ELR (cell line): ENCODE measurements at regions not wholly inside any gene's neighbourhood (a gene's known extent, or its start where the extent isn't known, plus 50 kb on each side); places are given as distances from the start of the nearest gene placed in this dataset.

Source experiments
- DNase-seq: peaks from one replicate; pipeline ENCODE4 v3.0.0-alpha.2; 2015; ENCODE audit warnings: low read depth

DNA sequence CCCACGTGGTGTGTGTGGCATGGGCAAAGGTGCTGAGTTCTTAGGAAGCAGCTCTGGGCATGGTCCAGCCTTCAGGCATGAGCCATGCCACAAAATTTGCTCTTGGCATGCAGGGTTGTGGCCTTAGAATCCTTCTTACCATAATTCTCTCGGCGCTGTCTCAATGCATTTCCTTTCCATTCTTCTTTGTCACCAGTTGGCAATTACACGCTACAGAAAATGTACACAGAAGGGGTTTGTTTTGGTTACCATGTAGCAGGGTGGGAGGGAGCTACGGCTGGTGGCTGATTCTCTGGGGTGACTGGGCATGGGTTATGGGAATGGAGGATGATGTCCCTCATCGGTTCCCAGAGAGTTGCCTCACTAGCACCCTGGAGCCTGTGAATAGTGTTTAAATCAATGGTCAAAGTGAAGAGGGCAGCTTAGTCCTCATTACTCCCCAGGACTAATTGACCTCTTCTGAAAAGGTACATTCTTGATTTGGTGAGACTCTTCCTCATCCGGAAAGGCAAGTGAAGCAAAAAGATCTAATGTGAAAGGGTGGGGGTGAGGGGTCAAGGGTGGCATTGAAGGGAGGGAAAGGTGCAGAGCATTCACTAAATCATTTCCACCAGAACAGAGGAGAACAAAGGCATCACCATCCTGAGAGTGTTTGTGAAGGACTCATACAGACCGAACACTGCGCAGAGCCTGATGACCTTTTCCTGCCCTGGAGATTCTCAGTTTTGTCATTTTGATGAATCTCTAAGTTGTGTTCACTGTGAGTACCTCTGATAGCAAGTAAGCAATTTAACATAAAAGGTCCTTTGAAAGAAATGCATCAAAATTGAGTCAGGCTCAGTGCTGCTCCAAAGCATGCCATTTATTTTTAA, 199.8 kb upstream of the SFRP2 start:
- DNase-seq = no peak

DNA sequence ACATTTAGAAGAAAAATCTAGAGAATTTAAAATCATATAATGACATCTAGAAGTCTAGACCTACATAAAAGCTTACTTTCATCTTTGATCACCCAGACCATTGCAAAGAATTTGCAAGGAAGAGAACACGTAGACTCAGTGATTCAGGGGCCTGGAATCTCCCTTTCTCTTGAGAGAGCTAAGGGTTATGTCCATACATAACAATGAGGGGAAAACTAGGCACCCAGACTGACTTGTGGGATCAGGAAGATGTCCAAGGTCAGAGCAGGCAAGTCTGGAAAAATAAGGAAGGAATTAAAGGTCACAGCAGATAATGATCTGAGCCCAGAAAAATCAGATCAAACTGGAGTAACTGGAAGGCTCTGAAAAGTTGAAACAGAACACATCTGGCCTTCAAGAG, 198.4 kb upstream of the SFRP2 start:
- DNase-seq = peak; percentile 8

DNA sequence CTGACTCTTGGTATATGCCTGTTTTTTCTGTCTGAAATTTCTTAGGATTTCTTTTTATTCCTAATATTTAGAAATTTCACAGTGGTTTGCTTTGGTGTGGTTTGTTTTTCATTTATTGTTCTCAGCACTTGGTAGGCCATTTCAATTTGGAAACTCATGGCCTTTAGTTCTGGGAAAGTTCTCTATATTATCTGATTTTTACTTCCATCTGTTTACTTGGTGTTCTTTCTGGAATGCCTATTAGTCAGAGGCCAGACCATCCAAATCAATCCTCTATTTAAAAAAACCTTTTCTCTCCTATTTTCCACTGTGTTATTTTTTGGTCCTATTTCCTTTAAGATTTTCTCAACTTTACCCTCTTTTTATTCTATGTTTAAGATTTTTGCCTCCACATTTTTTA, 188.1 kb upstream of the SFRP2 start:
- DNase-seq = no peak

DNA sequence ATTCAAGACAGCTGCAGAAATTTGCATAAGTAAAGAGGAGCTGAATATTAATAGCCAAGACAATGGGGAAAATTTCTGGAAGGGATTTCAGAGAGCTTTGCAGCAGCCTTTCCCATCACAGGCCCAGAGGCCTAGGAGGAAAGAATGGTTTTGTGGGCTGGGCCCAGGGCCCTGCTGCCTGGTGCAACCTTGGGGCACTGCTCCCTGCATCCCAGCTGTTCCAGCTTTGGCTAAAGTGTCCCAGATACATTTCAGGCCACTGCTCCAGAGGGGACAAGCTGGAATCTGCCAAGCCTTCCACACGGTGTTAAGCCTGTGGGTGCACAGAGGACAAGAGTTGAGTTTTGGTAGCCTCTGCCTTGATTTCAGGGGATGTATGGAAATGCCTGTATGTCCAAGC, 185.6 kb upstream of the SFRP2 start:
- DNase-seq = no peak

DNA sequence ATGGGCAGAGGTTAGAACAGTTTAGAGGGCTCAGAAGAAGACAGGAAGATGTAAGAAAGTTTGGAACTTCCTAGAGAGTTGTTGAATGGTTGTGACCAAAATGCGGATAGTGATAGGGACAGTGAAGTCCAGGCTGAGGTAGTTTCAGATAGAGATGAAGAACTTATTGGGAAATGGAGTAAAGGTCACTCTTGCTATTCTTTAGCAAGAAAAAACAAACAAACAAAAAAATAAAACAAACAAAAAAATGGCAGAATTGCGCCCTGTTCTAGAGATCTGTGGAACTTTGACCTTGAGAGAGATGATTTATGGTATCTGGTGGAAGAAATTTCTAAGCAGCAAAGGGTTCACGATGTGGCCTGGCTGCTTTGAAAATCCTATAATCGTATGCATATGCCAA, 185.1 kb upstream of the SFRP2 start:
- DNase-seq = no peak

DNA sequence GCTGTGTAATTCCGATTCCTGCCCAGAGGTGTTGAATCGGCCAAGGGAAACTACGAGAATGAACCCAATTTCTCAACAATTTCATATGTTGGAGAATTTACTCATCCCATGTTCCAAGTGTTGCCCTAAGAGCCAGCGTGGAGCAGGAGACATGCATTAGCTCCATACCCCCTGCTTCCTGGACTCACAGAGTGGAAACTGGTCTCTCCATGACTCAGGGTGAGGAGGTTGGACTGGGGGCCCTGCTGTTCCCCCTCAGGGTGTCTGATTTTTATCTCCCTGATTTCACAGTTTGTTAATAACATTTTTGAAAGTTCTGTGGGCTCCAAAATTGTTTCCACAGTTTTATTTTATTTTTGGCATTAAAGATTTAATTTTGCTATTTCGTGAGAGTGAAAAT, 183.0 kb upstream of the SFRP2 start:
- DNase-seq = no peak

DNA sequence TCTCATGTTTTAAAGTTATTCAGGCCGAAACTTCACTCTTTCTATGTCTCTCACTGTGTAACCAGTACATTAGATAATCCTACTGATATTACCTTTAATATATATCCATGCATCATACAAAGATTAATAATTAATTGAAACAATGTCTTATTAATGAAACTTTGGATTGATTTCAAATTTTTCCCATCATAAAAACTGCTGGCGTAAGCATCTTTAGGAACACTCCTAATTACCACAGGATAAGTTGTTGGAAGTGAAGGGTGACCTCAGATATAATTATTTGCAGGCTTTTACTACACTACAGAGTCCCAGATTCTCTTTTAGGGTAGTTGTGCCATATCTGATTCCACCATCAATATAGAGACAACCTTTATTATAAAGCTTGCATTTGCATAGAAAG, 181.3 kb upstream of the SFRP2 start:
- DNase-seq = no peak

DNA sequence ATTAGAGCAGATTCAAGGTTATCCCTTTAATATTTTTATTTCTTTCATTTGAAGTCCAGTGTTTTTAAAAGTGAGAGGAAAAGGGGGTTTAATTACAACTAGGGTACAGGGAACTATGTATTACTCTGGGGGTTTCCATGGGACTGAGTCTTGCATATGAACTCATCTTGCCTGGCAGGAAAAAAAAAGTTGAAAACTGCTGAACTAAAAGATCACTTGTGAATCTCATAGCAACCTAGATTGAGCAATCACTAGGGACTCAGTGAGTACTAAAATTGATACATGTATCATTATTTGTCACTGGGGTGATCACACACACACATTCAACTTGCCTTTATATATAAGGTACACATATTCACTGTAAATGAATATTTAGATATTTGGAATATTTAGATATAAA, 180.7 kb upstream of the SFRP2 start:
- no peak for DNase-seq

DNA sequence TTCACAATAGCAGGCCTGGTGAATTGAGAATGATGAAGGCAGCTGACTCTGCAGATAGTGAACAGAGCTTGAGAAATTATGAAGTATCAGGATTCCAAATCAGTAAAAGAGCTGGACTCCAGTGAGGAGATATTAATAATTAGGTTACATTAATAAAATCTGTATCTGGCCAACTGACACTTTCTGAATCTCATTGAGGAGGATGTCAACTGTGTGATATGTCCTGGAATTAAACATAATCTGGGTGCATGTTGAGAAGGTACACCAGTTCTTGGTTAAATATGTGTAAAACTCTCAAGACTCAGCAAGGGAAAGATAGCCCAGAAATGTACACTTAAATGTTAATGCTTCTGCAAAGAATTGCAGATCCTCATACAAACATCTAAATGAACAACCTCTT, 177.8 kb upstream of the SFRP2 start:
- no peak for DNase-seq

DNA sequence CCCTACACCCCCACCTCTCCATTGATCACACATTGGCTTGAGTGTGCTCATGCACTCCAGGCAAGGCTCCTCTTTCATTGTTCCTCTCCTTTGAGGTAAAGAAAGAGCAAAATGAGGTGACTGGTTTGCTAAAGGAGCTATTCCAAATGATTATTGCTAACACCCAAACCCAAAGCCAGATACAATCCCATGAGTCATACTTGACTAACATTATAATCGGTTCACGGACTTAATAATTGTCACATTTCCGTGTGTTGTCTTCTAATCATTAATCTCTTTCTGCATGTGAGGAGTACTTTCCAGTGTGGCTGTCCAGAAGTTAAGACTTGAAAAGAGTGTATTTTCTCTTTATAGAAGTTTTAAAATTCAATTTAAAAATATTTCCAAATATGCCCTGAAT, 174.3 kb upstream of the SFRP2 start:
- DNase-seq = no peak

DNA sequence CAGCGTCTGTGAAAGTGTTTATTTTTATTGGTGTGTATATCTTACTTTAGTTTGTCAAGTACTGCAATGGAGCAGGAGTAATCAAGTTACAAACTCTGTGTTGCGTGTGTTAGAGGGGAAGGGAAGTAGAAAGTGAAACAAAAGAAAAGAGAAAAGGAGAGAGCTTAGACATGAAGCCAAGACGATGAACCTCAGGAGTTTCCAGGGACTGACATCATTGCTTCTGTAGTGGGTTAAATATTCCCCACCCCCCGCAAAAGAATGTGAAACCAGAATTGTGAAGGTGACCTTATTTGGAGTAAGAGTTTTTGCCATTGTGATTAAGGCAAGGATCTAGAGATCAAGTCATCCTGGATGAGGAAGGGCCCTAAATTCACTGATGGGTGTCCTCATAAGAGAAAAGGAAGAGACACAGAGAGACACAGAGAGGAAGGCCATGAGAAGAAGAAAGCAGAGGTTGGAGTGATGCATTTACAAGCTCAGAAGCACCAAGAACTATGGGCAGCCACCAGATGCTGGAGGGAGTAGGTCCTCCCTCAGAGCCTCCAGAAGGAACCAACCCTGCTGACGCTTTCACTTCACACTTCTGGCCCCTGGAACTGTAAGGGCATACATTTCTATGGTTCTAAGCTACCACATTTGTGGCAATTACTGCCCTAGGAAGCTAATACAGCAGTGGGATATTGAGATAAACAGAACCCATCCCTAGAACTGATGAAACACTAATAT, 173.6 kb upstream of the SFRP2 start:
- no peak for DNase-seq

DNA sequence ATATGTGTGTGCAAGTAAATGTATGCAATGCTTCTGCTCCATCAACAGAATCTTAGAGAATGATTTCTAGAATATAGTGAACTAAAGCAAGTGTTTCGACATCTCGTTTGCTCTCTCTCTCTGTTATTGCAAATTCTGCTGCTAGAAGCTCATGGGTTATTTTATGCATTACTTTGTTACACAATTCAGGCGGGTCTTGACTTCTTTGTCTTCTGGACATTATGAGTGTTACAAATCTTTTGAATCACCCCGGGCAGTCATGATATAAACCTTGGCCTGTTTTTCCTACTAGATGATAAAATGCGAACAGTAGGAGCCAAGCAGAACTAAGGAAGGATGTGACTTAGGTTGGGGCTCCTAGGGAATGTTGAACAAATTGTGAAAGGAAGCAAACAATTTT, 166.4 kb upstream of the SFRP2 start:
- no peak for DNase-seq

DNA sequence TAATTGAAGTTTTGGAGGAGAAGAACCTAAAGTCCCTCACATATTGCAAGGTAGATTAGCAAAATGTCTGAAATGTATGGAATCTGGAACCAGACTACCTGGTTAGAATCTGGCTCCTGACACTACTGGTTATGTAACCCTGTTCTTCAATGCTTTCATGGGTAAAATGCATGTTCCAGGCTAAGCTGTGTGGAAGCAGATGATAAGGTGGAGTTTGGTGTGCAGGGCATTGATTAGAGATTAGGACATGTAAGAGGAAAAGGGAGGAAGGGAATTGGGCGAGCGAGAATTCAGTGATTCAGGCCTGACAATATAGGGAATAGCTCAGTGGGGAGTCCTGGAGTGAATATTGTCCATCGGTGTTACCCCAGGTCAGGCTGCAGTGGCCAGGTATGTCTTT, 165.8 kb upstream of the SFRP2 start:
- DNase-seq = no peak

DNA sequence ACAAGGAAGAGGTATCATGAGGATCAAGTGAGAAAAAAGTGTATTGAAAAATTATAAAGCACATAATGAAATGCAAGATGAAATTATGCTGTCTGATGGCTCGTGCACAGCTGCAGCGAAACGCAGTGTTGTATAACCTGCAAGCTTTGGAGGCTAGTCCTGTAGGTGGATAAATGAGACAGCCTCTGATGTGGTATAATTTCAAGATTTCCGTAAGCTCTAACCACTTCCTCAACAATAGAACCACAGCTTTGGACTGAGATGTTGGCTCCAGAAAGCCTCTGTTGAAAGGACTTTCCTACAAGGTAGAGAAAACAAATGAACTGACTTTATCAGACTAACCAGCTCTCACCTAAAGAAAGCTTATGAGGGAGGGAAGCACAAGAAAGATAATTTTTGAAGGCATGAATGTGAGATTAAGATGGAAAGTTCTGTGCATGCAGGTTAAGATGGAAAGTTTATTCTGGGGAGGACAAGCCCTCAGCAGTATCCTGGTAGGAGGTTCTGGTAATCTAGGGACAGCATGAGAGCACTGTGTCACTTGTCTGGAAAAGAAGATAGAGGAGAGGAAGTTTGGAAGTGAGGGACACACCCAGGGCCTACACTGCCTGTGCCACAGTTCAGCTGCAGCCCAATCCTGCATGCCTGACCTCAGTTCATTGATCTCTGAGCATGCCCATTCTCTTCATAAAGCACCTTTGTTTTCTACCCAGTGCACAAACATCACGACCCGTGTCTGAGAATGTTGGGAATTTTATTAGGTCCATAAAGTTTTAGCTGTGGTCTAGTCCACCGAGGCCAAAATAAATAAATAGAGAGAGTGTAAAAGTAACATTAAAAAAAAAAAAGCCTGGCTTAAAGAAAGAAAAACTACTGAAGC, 161.5 kb upstream of the SFRP2 start:
- DNase-seq = no peak

DNA sequence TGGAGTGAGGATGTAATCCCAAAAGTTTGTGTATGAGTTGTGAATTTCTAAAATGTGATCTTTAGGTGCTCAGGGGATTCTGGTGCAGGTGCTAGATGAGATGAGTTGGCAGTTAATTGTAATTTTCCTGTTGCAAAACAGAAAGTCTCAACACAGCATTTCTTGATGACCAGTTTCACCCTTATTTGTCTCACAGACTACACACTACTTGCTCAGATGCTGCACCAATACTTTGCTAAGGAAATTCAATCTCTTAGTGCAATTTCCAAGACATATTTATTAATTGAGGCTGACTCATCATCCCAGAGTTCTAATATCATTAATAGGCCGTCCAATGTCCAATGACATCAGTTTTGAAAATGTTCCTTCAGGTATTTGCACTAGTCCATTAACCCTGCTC, 159.2 kb upstream of the SFRP2 start:
- DNase-seq = no peak

DNA sequence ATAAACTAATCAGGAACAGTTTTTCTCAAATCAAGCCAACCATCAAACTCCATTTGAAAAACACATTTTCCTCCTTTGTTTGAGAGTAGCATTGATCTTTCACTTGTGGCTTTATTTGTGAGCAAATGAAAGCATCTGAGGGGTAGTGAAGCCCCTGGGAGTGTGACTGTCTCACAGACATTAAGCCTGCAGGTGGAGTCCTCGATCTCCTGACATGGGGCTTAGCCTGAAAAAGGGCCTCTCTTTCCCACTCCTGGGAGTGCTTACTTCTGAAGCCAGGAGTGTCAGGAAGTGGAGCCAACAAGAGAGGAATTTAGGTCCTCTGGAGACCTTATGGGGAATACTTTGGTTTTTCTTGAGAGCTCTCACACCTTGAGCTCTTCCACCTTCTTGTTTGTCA, 158.2 kb upstream of the SFRP2 start:
- no peak for DNase-seq

DNA sequence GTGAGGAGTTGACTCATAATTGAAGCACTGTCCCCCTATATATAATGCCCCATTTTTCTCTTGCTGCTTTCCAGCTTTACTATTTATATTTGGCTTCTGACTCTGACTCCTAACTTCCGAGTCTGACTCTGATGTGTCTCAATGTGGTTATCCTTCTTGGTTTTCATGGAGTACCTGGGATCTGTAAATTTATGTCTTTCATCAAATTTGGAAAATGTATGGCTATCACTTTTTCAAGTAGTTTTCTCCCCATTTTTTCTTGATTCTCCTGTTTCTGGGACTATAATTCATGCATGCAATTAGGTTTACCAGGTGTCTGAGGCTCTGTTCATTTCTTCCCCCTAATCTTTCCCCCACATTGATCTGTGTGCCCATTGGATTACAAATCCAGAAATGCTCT, 156.8 kb upstream of the SFRP2 start:
- no peak for DNase-seq

DNA sequence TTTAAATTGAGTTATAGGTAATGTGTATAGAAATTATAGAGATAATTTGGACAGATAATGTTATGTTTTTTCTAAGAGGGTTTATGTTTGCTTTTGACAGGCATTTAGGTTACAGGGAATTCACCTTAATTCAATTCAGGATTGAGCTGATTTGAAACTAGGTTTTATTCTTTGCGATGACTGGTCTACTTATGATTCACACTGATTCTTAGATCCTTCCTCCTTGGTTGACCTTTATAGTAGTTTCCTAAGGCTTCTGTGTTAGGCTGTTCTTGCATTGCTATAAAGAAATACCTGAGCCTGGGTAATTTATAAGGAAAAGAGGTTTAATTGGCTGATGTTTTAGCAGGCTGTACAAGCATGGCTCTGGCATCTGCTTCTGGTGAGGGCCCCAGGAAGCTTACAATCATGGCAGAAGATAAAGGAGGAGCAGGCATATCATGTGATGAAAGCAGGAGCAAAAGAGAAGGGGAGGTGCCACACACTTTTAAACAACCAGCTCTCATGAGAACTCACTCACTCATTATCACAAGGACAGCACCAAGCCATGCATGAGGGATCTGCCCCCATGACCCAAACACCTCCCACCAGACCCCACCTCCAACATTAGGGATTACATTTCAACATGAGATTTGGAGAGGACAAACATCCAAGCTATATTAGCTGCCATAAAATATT, 155.0 kb upstream of the SFRP2 start:
- no peak for DNase-seq

DNA sequence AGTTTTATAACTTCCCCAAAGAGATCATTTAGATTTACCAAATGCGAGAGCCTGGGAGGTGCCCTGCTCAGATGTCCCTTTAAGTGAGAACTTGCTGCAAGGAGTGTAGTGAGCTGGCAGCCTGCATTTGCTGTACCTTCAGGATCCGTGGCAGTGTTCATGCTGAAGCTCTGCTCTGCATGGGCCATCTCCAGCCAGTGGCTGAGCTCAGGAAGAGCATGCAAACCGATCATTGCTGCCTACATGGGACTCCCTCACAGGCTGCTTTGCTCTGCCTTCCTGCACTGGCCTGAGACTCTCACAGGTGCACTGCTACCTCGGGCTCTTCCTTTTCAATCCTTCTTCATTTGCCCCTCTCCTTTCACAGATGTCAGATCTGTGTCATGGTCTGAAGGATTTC, 152.0 kb upstream of the SFRP2 start:
- no peak for DNase-seq

DNA sequence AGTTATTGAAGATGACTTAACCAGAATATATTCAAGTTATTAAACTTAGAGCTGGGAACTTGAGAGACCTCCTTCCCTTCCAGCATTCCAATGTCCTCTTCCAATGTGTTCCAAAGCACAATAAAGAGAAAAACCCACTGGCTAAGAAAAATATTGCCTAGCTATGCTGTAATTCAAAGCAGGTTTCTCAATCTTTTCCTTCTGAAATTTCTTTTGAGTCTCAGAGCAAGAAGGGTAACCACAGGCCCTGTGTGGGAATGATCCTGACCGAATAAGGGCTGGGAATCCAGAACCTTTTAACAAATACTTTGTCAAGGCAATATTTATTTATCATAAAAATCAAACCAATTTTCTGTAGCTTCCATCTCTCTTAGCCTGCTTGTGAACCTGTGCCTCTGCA, 150.7 kb upstream of the SFRP2 start:
- DNase-seq = no peak

DNA sequence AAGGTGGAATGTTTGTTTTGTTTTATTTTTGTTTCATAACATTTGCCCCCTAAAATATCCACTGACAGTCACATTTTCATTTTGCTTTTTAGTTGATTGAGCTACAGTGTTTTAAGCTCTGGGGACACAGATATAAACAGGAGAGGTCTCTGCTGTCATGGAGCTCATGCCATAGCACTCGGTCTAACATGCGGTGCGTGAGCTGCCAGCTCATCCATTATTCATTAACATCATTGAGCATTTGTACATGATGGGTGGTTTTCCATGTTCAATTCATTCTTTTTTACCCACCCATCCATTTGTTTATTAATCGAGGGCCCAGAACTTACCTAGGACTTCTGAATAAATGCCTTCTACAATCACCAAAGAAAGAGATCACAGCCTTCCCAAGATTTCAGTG, 150.1 kb upstream of the SFRP2 start:
- DNase-seq = no peak

DNA sequence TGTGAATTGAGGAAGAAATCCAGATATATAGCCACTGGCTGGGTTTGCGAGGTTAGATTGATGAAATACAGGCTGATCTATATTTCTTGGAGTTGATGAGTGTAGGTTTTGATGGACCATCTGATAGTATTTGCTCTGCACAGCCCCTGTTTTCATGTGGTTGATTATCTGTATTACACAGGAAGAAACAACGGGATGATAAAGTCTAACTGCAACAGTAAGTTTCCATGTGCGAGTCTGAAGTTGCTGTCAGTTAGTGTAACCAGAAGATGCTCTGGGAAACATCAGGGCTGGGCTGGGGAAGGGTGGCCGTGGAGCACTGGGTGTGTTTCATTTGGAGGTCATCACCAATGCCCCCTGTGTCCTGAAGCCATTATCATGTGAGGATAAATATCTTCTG, 148.4 kb upstream of the SFRP2 start:
- DNase-seq = no peak
